GM20000 (cell line): ENCODE measurements at regions not wholly inside any gene's neighbourhood (a gene's known extent, or its start where the extent isn't known, plus 50 kb on each side); places are given as distances from the start of the nearest gene placed in this dataset.

Source experiments
- DNase-seq: peaks from one replicate; pipeline ENCODE4 v3.0.0; 2012; ENCODE audit warnings: low spot score
- TF ChIP-seq, protein P1 (sequence below): IDR thresholded peaks from 2 replicates; pipeline ENCODE4 v1.5.1; 2012; ENCODE audit warnings: mild to moderate bottlenecking, control low read depth; ENCODE audit errors: extremely low read depth, missing control alignments

DNA sequence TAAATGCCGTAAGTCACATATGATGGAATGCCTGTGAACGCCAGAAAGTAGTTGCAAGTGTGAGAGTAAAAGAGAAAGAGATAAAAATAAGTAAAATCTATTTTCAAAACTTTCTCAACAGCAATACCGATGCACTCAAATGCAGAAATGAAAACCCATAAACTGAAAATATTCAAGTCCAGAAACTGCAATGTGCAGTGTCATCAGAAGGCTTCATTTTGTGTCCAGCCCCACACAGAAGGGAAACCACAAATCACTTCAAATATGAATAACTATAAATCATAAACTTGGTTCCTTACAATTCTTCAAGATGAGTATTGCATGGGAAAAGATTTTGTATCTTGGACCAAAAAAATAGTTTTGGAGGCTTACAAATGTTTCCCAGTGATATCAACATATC lies 375.2 kb upstream of the ANO5 start:
- TF ChIP-seq, protein P1, sequence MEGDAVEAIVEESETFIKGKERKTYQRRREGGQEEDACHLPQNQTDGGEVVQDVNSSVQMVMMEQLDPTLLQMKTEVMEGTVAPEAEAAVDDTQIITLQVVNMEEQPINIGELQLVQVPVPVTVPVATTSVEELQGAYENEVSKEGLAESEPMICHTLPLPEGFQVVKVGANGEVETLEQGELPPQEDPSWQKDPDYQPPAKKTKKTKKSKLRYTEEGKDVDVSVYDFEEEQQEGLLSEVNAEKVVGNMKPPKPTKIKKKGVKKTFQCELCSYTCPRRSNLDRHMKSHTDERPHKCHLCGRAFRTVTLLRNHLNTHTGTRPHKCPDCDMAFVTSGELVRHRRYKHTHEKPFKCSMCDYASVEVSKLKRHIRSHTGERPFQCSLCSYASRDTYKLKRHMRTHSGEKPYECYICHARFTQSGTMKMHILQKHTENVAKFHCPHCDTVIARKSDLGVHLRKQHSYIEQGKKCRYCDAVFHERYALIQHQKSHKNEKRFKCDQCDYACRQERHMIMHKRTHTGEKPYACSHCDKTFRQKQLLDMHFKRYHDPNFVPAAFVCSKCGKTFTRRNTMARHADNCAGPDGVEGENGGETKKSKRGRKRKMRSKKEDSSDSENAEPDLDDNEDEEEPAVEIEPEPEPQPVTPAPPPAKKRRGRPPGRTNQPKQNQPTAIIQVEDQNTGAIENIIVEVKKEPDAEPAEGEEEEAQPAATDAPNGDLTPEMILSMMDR = no peak
- DNase-seq = no peak

DNA sequence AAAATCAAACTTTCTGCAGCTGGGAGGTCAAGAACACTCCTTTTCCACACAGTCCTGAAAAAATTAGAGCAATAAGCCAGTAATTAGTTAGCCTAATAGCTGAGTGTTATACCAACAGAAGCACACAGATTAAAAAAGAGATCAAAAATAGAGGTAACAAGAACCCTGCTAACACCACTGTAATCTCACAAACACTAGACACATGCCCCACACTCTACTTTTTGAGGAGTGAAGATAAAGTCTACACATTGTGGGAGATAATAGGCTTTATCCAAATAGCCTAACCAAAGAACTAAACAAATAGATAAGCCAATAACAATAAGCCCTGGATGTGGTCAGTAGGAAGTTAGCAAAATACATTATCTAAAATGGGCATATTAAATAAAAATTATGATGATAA lies 372.7 kb upstream of the ANO5 start:
- TF ChIP-seq, protein P1 = no peak
- no peak for DNase-seq

DNA sequence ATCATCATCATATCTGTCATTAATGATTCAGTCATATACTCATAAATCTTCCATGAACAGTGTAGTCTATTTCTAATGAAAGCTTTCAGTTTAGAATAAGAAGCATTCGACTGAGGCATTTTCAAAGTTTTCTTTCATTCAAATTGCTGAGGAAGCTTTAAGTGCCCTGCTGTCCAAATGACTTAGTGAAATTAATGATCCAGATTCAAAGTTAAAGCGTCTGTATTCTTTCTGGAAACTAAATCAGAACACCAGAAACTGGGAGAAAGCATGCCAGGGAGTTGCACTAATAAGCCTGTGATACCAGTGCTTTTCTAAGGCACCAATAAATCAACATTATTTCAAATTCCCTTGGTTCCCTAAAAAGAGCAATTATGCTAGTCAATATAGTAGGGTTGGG lies 367.8 kb upstream of the ANO5 start:
- no peak for DNase-seq
- TF ChIP-seq, protein P1 = no peak

DNA sequence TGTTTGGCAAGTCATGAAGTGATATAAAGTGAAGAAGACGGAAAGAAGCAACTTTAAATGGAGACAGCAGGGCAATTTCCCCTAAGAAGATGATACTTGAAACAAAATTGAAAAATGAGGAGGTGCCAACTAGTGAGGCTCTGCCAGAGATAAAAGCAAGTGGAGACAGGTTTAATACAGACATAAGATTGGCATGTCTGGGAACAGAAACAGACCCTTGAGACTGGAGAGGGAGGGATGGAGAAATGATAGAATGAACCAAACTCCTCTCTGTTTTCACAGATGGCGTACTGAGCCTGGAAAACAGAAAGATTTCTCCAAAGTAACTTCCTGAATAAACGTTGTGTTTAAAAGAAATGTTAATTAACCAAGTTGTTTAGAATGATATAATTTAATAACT lies 354.5 kb upstream of the ANO5 start:
- TF ChIP-seq, protein P1 = no peak
- DNase-seq = no peak

DNA sequence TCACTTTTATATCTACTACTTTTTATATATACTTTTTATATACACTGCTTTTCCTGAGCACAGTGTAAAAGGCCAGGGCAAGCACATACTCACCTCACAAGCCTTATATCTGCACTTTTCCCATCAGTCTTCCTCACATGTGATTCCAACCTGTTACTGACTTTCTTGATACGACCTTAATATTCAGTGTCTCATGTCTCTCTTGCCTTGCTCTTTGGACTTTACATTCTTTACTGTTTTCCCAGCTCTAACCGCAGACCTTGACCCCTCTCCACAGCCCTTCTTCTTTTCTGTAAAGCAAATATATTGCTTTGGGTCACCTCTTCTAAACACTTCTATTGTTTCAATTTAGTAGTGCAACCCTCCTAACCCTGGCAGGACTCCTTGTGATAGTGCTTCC lies 353.1 kb upstream of the ANO5 start:
- TF ChIP-seq, protein P1 = no peak
- DNase-seq = no peak

DNA sequence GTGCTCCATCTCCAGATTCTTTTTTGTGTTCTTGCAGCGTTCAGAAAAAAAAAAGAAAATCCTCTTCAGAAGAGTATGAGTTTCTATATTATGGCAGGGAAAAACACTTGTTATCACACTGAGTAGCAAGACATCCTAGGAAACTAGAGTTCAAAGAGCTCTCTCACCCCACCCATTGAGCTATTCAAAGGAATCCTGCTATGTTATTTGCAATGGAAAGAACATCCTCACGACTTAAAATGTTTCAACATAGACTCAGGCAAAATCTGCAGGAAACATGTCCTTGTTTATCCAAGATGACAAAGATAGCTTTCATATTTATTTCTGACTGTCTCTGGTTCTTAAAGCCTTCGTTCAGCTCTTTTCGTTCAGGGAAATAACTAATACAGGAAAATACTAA lies 331.6 kb upstream of the ANO5 start:
- TF ChIP-seq, protein P1 = no peak

DNA sequence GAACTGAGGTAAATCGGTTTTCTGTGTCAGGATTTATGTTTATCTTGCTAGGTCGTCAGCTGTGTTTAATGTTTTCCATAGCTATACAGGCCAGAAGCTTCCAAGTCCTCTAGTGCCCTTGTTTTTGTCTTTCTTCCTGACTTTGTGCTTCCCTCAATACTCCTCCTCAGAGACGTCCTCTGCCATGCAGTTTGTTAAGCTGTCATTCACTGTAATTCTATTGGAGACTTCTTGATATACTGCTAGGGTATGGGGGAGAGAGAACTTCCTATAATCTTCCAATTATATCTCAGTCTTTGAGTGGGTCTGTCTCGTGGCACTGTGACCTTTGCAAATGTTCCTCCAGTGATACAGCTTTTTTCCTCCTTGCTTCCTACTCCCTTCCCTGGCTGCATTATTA lies 327.3 kb upstream of the ANO5 start:
- TF ChIP-seq, protein P1 = no peak
- no peak for DNase-seq

More for the DNA sequence above, 331.6 kb upstream of the ANO5 start:
- DNase-seq = no peak
